ENCODE measurements at regions not wholly inside any gene's neighbourhood (a gene's known extent, or its start where the extent isn't known, plus 50 kb on each side); places are given as distances from the start of the nearest gene placed in this dataset.
"Not testable (repeated sequence)": the region's sequence is repeated elsewhere in the genome, so short reads cannot be mapped to it uniquely, and the experiment has no call there.

DNA sequence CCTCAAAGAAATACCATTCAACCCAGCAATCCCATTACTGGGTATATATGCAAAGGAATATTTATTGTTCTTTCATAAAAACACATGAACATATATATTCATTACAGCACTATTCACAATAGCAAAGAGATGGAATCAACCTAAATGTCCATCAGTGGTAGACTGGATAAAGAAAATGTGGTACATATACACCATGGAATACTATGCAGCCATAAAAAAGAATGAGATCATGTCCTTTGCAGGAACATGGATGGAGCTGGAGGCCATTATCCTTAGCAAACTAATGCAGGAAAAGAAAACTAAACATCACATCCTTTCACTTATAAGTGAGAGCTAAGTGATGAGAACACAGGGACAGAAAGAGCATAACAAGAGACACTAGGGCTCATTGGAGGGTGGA is 142.7 kb upstream of the THY1 start:
- H3K4me1 ChIP-seq (ENCODE audit: insufficient read depth, low read length), result peaks cover 13% of the 10 kb centered on the region; the same call in 1 of the 2 replicates
- not testable (repeated sequence) for H3K36me3 ChIP-seq (ENCODE audit: insufficient read depth, low read length); H3K9me3 ChIP-seq (ENCODE audit: control insufficient read depth, insufficient read depth, low read length); H3K9ac ChIP-seq (ENCODE audit: low read depth, low read length)

GRCh38 chr11:119560961-119561360 is 138.0 kb upstream of the THY1 start:
- H3K36me3 ChIP-seq (ENCODE audit: insufficient read depth, low read length), result no peaks in the 10 kb centered on the region
- H3K9me3 ChIP-seq (ENCODE audit: control insufficient read depth, insufficient read depth, low read length), result no peaks in the 10 kb centered on the region
- no peaks in the 10 kb centered on the region for H3K4me1 ChIP-seq (ENCODE audit: insufficient read depth, low read length)
- H3K9ac ChIP-seq (ENCODE audit: low read depth, low read length), result no peak overlapping the region

DNA sequence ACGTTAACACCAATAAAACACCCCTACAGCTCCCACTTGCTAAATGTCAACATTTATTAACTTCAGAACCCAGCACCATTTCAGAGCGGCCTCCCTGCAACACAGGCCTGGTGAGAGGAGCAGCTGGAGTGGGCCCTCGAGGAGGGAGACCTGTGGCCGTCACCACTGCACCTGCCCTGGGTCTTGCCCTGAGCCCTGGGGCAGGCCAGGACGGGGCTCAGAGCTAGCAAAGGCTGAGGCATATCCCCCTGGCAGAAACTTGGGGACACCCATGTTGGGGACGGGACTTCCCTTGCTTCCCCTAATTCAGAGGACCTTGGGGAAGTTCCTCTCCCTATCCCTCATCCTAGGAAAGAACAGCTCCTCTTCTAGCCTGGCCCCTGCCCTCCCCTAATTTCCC is 137.3 kb upstream of the THY1 start:
- Histone ChIP-seq H3K4me1 (ENCODE audit: insufficient read depth, low read length) (no peaks in the 10 kb centered on the region), H3K9ac (ENCODE audit: low read depth, low read length) (no peak overlapping the region), H3K9me3 (ENCODE audit: control insufficient read depth, insufficient read depth, low read length) (no peaks in the 10 kb centered on the region), H3K36me3 (ENCODE audit: insufficient read depth, low read length) (no peaks in the 10 kb centered on the region)

GRCh38 chr11:119552106-119552485 is 129.1 kb upstream of the THY1 start:
- no peak overlapping the region for H3K9ac ChIP-seq (ENCODE audit: low read depth, low read length)
- H3K36me3 ChIP-seq (ENCODE audit: insufficient read depth, low read length), result no peaks in the 10 kb centered on the region
- H3K4me1 ChIP-seq (ENCODE audit: insufficient read depth, low read length), result peaks cover 4% of the 10 kb centered on the region; the same call in 1 of the 2 replicates
- no peaks in the 10 kb centered on the region for H3K9me3 ChIP-seq (ENCODE audit: control insufficient read depth, insufficient read depth, low read length)

DNA sequence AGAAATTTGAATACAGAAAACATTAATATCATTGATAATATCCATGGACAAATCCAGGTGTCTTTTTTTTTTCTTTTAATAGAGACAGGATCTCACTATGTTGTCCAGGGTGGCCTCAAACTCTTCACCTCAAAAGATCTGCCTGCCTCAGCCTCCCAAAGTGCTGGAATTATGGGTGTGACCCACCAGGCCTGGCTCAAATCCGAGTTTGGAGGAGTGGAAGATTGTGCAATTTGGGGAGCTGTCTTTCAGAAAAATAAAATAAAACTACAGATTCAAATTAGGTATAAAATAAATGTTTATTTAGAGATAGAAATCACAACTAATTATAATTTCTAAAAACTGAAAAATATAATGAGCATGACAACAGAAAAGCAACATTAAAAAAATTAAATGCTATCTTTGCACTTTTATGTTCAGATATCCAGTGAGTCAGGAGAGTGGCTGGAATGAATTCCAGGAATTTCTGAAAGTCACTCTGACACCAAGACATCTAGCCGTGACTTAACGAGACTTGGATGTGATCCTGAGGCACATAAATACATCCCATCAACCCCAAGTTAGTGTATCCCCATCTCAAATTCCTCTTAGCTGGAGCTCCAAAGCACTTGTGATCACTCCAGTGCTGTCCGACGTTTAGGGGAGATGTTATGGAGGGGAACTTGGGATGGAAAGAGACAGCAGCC is 128.6 kb upstream of the THY1 start:
- H3K4me1 ChIP-seq (ENCODE audit: insufficient read depth, low read length), result peaks cover 4% of the 10 kb centered on the region; the same call in 1 of the 2 replicates
- no peak overlapping the region for H3K9ac ChIP-seq (ENCODE audit: low read depth, low read length)
- H3K36me3 ChIP-seq (ENCODE audit: insufficient read depth, low read length), result no peaks in the 10 kb centered on the region
- H3K9me3 ChIP-seq (ENCODE audit: control insufficient read depth, insufficient read depth, low read length), result no peaks in the 10 kb centered on the region

DNA sequence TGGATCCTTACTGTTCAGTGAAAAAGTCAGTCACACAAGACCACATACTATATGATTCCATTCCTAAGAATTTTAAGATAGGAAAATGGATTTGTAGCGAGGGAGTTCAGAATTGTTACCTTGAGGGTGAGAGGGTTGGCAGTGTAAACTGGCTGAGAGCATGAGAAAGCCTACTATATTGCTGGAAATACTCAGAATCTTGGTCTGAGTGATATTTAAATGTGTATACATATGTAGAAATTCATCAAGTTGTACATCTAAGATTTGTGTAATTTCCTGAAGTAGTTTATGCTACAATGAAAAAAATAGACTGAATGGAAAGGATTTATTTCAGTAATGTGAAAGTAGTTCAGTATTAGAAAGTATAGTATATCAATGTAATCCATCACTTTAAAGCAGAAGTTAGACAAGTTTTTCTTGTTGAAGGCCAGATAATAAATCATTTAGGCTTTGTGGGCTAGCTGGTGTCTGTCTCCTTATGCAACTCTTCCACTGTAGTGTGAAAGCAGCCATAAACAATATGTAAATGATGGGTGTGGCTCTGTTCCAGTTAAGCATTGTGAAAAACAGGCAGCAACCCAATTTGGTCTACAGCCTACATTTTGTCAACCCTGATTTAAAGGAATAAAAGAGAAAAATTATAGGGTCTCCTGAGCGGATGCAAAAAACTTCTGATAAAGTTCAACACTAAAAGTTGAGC is 127.2 kb upstream of the THY1 start:
- H3K9me3 ChIP-seq (ENCODE audit: control insufficient read depth, insufficient read depth, low read length), result no peaks in the 10 kb centered on the region
- H3K4me1 ChIP-seq (ENCODE audit: insufficient read depth, low read length), result peaks cover 4% of the 10 kb centered on the region; the same call in 1 of the 2 replicates
- H3K36me3 ChIP-seq (ENCODE audit: insufficient read depth, low read length), result no peaks in the 10 kb centered on the region

DNA sequence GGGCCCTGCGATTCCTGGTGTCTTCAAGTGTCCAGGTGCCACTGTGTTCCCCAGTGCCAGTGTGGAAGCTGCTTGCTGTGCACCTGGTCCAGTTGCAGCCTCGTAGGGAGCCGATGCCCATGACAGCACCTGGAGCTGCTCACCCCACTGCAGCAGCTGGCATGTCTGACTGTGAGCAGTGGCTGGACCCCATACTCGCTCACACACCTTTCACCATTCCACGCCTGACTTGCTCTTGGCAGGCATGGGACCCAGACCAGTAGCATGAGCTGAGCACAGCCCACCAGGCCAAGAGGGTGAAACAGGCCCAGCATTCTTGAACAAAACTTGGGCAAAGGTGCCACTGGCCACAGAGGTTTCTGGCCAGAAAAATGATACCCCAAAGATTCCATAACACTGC is 124.5 kb upstream of the THY1 start:
- Histone ChIP-seq H3K4me1 (ENCODE audit: insufficient read depth, low read length) (peaks cover 4% of the 10 kb centered on the region; the same call in 1 of the 2 replicates), H3K9ac (ENCODE audit: low read depth, low read length) (no peak overlapping the region), H3K36me3 (ENCODE audit: insufficient read depth, low read length) (no peaks in the 10 kb centered on the region), H3K9me3 (ENCODE audit: control insufficient read depth, insufficient read depth, low read length) (no peaks in the 10 kb centered on the region)

More for the DNA sequence above, 127.2 kb upstream of the THY1 start:
- no peak overlapping the region for H3K9ac ChIP-seq (ENCODE audit: low read depth, low read length)

- Histone ChIP-seq H3K36me3 (ENCODE audit: insufficient read depth, low read length) (no peaks in the 10 kb centered on the region), H3K4me1 (ENCODE audit: insufficient read depth, low read length) (no peaks in the 10 kb centered on the region), H3K9me3 (ENCODE audit: control insufficient read depth, insufficient read depth, low read length) (no peaks in the 10 kb centered on the region), H3K9ac (ENCODE audit: low read depth, low read length) (no peak overlapping the region)
Measured at GRCh38 chr11:119545978-119546915, 123.3 kb upstream of the THY1 start.

- Histone ChIP-seq H3K4me1 (ENCODE audit: insufficient read depth, low read length) (no peaks in the 10 kb centered on the region), H3K9ac (ENCODE audit: low read depth, low read length) (no peak overlapping the region), H3K9me3 (ENCODE audit: control insufficient read depth, insufficient read depth, low read length) (no peaks in the 10 kb centered on the region), H3K36me3 (ENCODE audit: insufficient read depth, low read length) (no peaks in the 10 kb centered on the region)
Measured at GRCh38 chr11:119540370-119541125, 117.6 kb upstream of the THY1 start.

DNA sequence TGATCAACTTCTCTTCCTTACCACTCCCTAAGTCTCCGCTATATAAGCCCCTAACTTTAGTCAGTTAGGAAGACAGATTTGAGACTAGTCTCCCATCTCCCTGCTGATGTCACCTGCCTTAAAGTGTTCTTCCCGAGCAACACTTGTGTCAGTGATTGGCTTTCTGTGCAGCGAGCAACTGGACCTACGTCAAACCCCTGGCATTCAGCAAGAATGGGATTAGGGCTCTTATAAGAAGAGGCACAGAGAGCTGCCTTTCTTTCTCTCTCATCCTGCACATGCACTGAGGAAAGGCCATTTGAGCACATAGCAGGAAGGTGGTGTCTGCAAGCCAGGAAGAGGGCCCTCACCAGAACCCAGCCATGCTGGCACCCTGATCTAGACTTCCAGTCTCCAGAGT is 116.6 kb upstream of the THY1 start:
- no peaks in the 10 kb centered on the region for H3K4me1 ChIP-seq (ENCODE audit: insufficient read depth, low read length)
- H3K9me3 ChIP-seq (ENCODE audit: control insufficient read depth, insufficient read depth, low read length), result no peaks in the 10 kb centered on the region
- H3K36me3 ChIP-seq (ENCODE audit: insufficient read depth, low read length), result no peaks in the 10 kb centered on the region
- no peak overlapping the region for H3K9ac ChIP-seq (ENCODE audit: low read depth, low read length)

- H3K36me3 ChIP-seq (ENCODE audit: insufficient read depth, low read length), result no peaks in the 10 kb centered on the region
- H3K4me1 ChIP-seq (ENCODE audit: insufficient read depth, low read length), result no peaks in the 10 kb centered on the region
- no peak overlapping the region for H3K9ac ChIP-seq (ENCODE audit: low read depth, low read length)
- no peaks in the 10 kb centered on the region for H3K9me3 ChIP-seq (ENCODE audit: control insufficient read depth, insufficient read depth, low read length)
Measured at GRCh38 chr11:119538753-119539152, 115.8 kb upstream of the THY1 start.

GRCh38 chr11:119537306-119538253 is 114.6 kb upstream of the THY1 start:
- H3K9ac ChIP-seq (ENCODE audit: low read depth, low read length), result no peak overlapping the region

DNA sequence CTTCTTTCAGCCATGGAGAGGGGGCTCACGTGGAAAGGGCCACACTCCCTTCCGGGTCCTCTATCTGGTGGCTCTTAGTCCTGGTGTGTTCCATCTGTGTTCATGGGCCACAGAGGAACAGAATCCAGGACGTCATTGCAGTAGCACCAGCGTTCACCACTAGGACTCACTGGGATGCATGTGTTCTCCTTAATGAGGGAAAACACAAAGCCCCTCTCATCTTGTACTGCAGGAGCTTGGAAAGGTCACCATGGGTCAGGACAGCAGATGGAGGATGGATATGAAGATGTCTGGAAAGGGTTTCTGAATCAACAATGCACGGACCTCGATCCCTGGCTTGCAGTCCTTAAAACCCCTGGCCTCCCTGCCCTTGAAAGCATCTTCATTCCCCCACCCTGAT is 113.8 kb upstream of the THY1 start:
- Histone ChIP-seq H3K9ac (ENCODE audit: low read depth, low read length) (no peak overlapping the region), H3K4me1 (ENCODE audit: insufficient read depth, low read length) (no peaks in the 10 kb centered on the region), H3K9me3 (ENCODE audit: control insufficient read depth, insufficient read depth, low read length) (no peaks in the 10 kb centered on the region), H3K36me3 (ENCODE audit: insufficient read depth, low read length) (no peaks in the 10 kb centered on the region)

More at GRCh38 chr11:119537306-119538253, 114.6 kb upstream of the THY1 start:
- no peaks in the 10 kb centered on the region for H3K36me3 ChIP-seq (ENCODE audit: insufficient read depth, low read length)
- no peaks in the 10 kb centered on the region for H3K9me3 ChIP-seq (ENCODE audit: control insufficient read depth, insufficient read depth, low read length)
- H3K4me1 ChIP-seq (ENCODE audit: insufficient read depth, low read length), result no peaks in the 10 kb centered on the region
